ENCODE measurements at regions not wholly inside any gene's neighbourhood (a gene's known extent, or its start where the extent isn't known, plus 50 kb on each side); places are given as distances from the start of the nearest gene placed in this dataset.

- no peak for DNase-seq (ENCODE audit: low spot score)
- H3K4me1 ChIP-seq: no peaks in the 10 kb centered on the region
- H3K9me3 ChIP-seq: no peaks in the 10 kb centered on the region
- no peak overlapping the region for H3K27ac ChIP-seq
- H3K4me3 ChIP-seq: no peak overlapping the region
- no peaks in the 10 kb centered on the region for H3K27me3 ChIP-seq
- TF ChIP-seq CTCF (IDR thresholded peaks at IDR 0.05): no peak
- no peaks in the 10 kb centered on the region for H3K36me3 ChIP-seq
These were observed 951.3 kb upstream of the PRR20A start for GRCh38 chr13:56189439-56189838.

GRCh38 chr13:56189978-56190377 is 950.7 kb upstream of the PRR20A start:
- TF ChIP-seq CTCF (IDR thresholded peaks at IDR 0.05): no peak
- no peaks in the 10 kb centered on the region for H3K4me1 ChIP-seq
- no peak for DNase-seq (ENCODE audit: low spot score)
- H3K36me3 ChIP-seq: no peaks in the 10 kb centered on the region
- no peaks in the 10 kb centered on the region for H3K9me3 ChIP-seq
- H3K27me3 ChIP-seq: no peaks in the 10 kb centered on the region
- H3K4me3 ChIP-seq: no peak overlapping the region
- no peak overlapping the region for H3K27ac ChIP-seq

- no peaks in the 10 kb centered on the region for H3K9me3 ChIP-seq
- H3K36me3 ChIP-seq: no peaks in the 10 kb centered on the region
- no peaks in the 10 kb centered on the region for H3K4me1 ChIP-seq
- no peak overlapping the region for H3K4me3 ChIP-seq
- H3K27ac ChIP-seq: no peak overlapping the region
- no peak for DNase-seq (ENCODE audit: low spot score)
- H3K27me3 ChIP-seq: no peaks in the 10 kb centered on the region
- TF ChIP-seq CTCF (IDR thresholded peaks at IDR 0.05): no peak
These were observed 942.4 kb upstream of the PRR20A start for GRCh38 chr13:56198350-56198749.

- no peak overlapping the region for H3K4me3 ChIP-seq
- no peaks in the 10 kb centered on the region for H3K36me3 ChIP-seq
- H3K4me1 ChIP-seq: no peaks in the 10 kb centered on the region
- no peaks in the 10 kb centered on the region for H3K9me3 ChIP-seq
- TF ChIP-seq CTCF (IDR thresholded peaks at IDR 0.05): no peak
- no peak for DNase-seq (ENCODE audit: low spot score)
- no peaks in the 10 kb centered on the region for H3K27me3 ChIP-seq
- H3K27ac ChIP-seq: no peak overlapping the region
These were observed 938.9 kb upstream of the PRR20A start for GRCh38 chr13:56201834-56202233.

GRCh38 chr13:56216221-56216620 is 924.5 kb upstream of the PRR20A start:
- Histone ChIP-seq H3K27me3 (no peaks in the 10 kb centered on the region), H3K36me3 (no peaks in the 10 kb centered on the region), H3K9me3 (peaks cover 0 to under 1% of the 10 kb centered on the region in 2 donors), H3K4me3 (no peak overlapping the region), H3K27ac (no peak overlapping the region), H3K4me1 (no peaks in the 10 kb centered on the region)
- no peak for DNase-seq (ENCODE audit: low spot score)
- no peak for TF ChIP-seq CTCF (IDR thresholded peaks at IDR 0.05)

- no peak for DNase-seq (ENCODE audit: low spot score)
- TF ChIP-seq CTCF (IDR thresholded peaks at IDR 0.05): no peak
- no peaks in the 10 kb centered on the region for H3K27me3 ChIP-seq
- no peaks in the 10 kb centered on the region for H3K4me1 ChIP-seq
- no peak overlapping the region for H3K27ac ChIP-seq
- H3K9me3 ChIP-seq: peaks cover 0 to 3% of the 10 kb centered on the region in 2 donors
- no peaks in the 10 kb centered on the region for H3K36me3 ChIP-seq
- H3K4me3 ChIP-seq: no peak overlapping the region
These were observed 893.0 kb upstream of the PRR20A start for GRCh38 chr13:56247692-56248091.

All from right atrium auricular region (tissue), 2 donors.